ENCODE measurements at regions not wholly inside any gene's neighbourhood (a gene's known extent, or its start where the extent isn't known, plus 50 kb on each side); places are given as distances from the start of the nearest gene placed in this dataset.

GRCh38 chr13:63625869-63626268 lies 2210.2 kb upstream of the PCDH20 start:
- H3K4me3 Mint-ChIP-seq: no peak overlapping the region
- peaks cover 22% of the 10 kb centered on the region for H3K9me3 Mint-ChIP-seq
- no peaks in the 10 kb centered on the region for H3K27me3 Mint-ChIP-seq (ENCODE audit: insufficient read depth)
- no peak for DNase-seq
- H3K36me3 Mint-ChIP-seq (ENCODE audit: low read depth): no peaks in the 10 kb centered on the region
- no peak overlapping the region for H3K27ac Mint-ChIP-seq
- TF ChIP-seq, protein P1, sequence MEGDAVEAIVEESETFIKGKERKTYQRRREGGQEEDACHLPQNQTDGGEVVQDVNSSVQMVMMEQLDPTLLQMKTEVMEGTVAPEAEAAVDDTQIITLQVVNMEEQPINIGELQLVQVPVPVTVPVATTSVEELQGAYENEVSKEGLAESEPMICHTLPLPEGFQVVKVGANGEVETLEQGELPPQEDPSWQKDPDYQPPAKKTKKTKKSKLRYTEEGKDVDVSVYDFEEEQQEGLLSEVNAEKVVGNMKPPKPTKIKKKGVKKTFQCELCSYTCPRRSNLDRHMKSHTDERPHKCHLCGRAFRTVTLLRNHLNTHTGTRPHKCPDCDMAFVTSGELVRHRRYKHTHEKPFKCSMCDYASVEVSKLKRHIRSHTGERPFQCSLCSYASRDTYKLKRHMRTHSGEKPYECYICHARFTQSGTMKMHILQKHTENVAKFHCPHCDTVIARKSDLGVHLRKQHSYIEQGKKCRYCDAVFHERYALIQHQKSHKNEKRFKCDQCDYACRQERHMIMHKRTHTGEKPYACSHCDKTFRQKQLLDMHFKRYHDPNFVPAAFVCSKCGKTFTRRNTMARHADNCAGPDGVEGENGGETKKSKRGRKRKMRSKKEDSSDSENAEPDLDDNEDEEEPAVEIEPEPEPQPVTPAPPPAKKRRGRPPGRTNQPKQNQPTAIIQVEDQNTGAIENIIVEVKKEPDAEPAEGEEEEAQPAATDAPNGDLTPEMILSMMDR (IDR thresholded peaks at IDR 0.05): no peak
- no peaks in the 10 kb centered on the region for H3K4me1 Mint-ChIP-seq (ENCODE audit: low read depth)

DNA sequence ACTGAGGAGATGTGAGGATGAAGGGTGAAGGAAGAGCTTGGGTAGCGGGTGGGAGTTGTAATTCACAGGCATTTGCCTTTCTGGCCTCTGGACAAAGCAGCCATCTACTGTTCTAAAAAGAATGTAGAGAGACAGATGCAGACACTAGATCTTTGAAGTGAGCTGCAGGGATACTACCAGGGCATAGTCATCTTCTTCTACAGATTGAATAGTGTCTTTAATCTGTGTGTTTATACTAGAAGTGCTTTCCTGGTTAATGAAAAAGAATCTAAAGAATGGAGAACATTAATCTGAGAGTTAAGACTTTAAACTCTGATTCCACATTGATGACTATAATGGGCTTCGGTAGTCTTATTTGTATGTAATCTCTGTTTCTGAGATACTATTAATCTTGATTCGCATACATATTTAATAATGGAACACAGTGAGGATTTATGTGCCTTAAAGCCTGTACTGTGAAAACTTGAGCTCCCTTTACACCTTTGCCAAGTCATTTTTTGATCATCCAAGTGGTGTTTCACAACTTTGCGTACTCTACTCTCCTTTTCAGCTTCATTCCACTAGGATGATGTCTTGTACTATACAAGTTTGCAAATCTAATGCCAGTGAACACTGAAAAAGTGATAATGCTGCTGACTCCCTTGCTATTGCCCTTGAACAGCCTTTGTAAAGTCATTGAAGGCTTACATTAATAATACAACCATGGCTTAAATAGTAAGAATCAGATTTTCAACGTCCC lies 2199.4 kb upstream of the PCDH20 start:
- Mint-ChIP-seq H3K4me1 (ENCODE audit: low read depth) (no peaks in the 10 kb centered on the region), H3K27me3 (ENCODE audit: insufficient read depth) (peaks cover 1% of the 10 kb centered on the region; the same call in 1 of the 2 replicates), H3K9me3 (peaks cover 16% of the 10 kb centered on the region), H3K36me3 (ENCODE audit: low read depth) (no peaks in the 10 kb centered on the region), H3K27ac (no peak overlapping the region), H3K4me3 (no peak overlapping the region)
- DNase-seq: no peak
- TF ChIP-seq, protein P1 (IDR thresholded peaks at IDR 0.05): no peak

- TF ChIP-seq, protein P1 (IDR thresholded peaks at IDR 0.05): no peak
- Mint-ChIP-seq H3K27me3 (ENCODE audit: insufficient read depth) (no peaks in the 10 kb centered on the region), H3K36me3 (ENCODE audit: low read depth) (no peaks in the 10 kb centered on the region), H3K4me3 (no peak overlapping the region), H3K27ac (no peak overlapping the region), H3K4me1 (ENCODE audit: low read depth) (no peaks in the 10 kb centered on the region), H3K9me3 (peaks cover 34% of the 10 kb centered on the region)
- no peak for DNase-seq
These were observed 2191.5 kb upstream of the PCDH20 start for GRCh38 chr13:63607153-63607552.

GRCh38 chr13:63605962-63606361 lies 2190.3 kb upstream of the PCDH20 start:
- Mint-ChIP-seq H3K4me3 (no peak overlapping the region), H3K27ac (no peak overlapping the region), H3K27me3 (ENCODE audit: insufficient read depth) (no peaks in the 10 kb centered on the region), H3K9me3 (peaks cover 41% of the 10 kb centered on the region), H3K4me1 (ENCODE audit: low read depth) (no peaks in the 10 kb centered on the region), H3K36me3 (ENCODE audit: low read depth) (no peaks in the 10 kb centered on the region)
- TF ChIP-seq, protein P1 (IDR thresholded peaks at IDR 0.05): no peak
- DNase-seq: no peak

DNA sequence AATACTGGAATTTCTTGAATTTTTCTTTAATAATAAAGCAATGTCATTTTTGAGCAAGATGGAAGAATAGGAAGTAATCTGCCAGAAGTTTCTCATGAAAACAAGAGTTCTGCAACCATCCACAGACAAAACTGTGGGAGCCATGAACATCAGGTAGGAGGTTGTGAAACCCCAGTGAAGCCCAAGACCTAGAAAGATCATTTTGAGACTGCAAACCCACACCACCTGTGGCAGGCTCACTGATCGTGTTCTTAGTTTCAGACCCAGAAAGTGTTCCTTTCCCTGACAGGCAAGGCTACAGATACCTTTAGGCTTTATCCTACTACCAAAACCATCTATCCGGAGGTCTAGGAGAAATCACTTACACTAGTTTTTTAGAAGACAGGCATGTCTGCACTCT lies 2189.8 kb upstream of the PCDH20 start:
- TF ChIP-seq, protein P1 (IDR thresholded peaks at IDR 0.05): no peak
- peaks cover 38% of the 10 kb centered on the region for H3K9me3 Mint-ChIP-seq
- H3K4me1 Mint-ChIP-seq (ENCODE audit: low read depth): no peaks in the 10 kb centered on the region
- H3K4me3 Mint-ChIP-seq: no peak overlapping the region
- no peaks in the 10 kb centered on the region for H3K27me3 Mint-ChIP-seq (ENCODE audit: insufficient read depth)
- DNase-seq: no peak
- no peak overlapping the region for H3K27ac Mint-ChIP-seq
- H3K36me3 Mint-ChIP-seq (ENCODE audit: low read depth): no peaks in the 10 kb centered on the region
